Activated CD4-positive, alpha-beta T cell treated with anti-CD3 and anti-CD28 coated beads, Interleukin-2, amount 10 ng/mL, durations not matched to agents 24 days and 14 days (primary cell): ENCODE measurements at regions not wholly inside any gene's neighbourhood (a gene's known extent, or its start where the extent isn't known, plus 50 kb on each side); places are given as distances from the start of the nearest gene placed in this dataset.

Experiments
- DNase-seq: peaks from one replicate; pipeline ENCODE4 v3.0.0; 2022
- H3K27ac Mint-ChIP-seq: one replicate; pipeline ENCODE4 v1.8.0; 2022; ENCODE audit warnings: mild to moderate bottlenecking, mixed read lengths
- H3K27me3 Mint-ChIP-seq: one replicate; pipeline ENCODE4 v1.8.0; 2022; ENCODE audit warnings: mixed read lengths
- H3K36me3 Mint-ChIP-seq: one replicate; pipeline ENCODE4 v1.8.0; 2022; ENCODE audit warnings: low read depth, mild to moderate bottlenecking, mixed read lengths
- H3K4me1 Mint-ChIP-seq: one replicate; pipeline ENCODE4 v1.8.0; 2021; ENCODE audit warnings: mixed read lengths
- H3K4me3 Mint-ChIP-seq: one replicate; pipeline ENCODE4 v1.8.0; 2022; ENCODE audit warnings: mild to moderate bottlenecking, moderate library complexity, mixed read lengths
- H3K9me3 Mint-ChIP-seq: one replicate; pipeline ENCODE4 v1.8.0; 2021; ENCODE audit warnings: mixed read lengths
- intact Hi-C: fragments of 100-400 bp; cut with micrococcal nuclease; formaldehyde crosslinking; loops from one replicate; pipeline ENCODE4 v1.15.1; 2023

- no peak overlapping the region for H3K27ac Mint-ChIP-seq
- H3K27me3 Mint-ChIP-seq = no peaks in the 10 kb centered on the region
- no peak for DNase-seq
- no peaks in the 10 kb centered on the region for H3K4me1 Mint-ChIP-seq
- no peak overlapping the region for H3K4me3 Mint-ChIP-seq
- no peaks in the 10 kb centered on the region for H3K36me3 Mint-ChIP-seq
- intact Hi-C loops = no loop called here
- no peaks in the 10 kb centered on the region for H3K9me3 Mint-ChIP-seq
Measured at GRCh38 chr11:96647621-96648020, 257.8 kb downstream of the JRKL start.

GRCh38 chr11:96648991-96649390, 259.2 kb downstream of the JRKL start:
- intact Hi-C loops = no loop called here
- no peaks in the 10 kb centered on the region for H3K36me3 Mint-ChIP-seq
- H3K9me3 Mint-ChIP-seq = no peaks in the 10 kb centered on the region
- H3K27me3 Mint-ChIP-seq = no peaks in the 10 kb centered on the region
- no peak overlapping the region for H3K4me3 Mint-ChIP-seq
- H3K4me1 Mint-ChIP-seq = no peaks in the 10 kb centered on the region
- no peak for DNase-seq
- no peak overlapping the region for H3K27ac Mint-ChIP-seq

GRCh38 chr11:96652516-96652915, 262.7 kb downstream of the JRKL start:
- intact Hi-C loops = no loop called here
- no peak for DNase-seq
- H3K4me3 Mint-ChIP-seq = no peak overlapping the region
- no peaks in the 10 kb centered on the region for H3K27me3 Mint-ChIP-seq
- no peaks in the 10 kb centered on the region for H3K9me3 Mint-ChIP-seq
- no peaks in the 10 kb centered on the region for H3K36me3 Mint-ChIP-seq
- no peak overlapping the region for H3K27ac Mint-ChIP-seq
- no peaks in the 10 kb centered on the region for H3K4me1 Mint-ChIP-seq

- Mint-ChIP-seq H3K27me3 (no peaks in the 10 kb centered on the region), H3K27ac (no peak overlapping the region), H3K4me3 (no peak overlapping the region), H3K9me3 (no peaks in the 10 kb centered on the region), H3K36me3 (no peaks in the 10 kb centered on the region), H3K4me1 (no peaks in the 10 kb centered on the region)
- no peak for DNase-seq
- intact Hi-C loops = no loop called here
Measured at GRCh38 chr11:96655474-96655873, 265.7 kb downstream of the JRKL start.

GRCh38 chr11:96658436-96658835, 268.6 kb downstream of the JRKL start:
- H3K27ac Mint-ChIP-seq = no peak overlapping the region
- no peaks in the 10 kb centered on the region for H3K9me3 Mint-ChIP-seq
- no peak for DNase-seq
- no peak overlapping the region for H3K4me3 Mint-ChIP-seq
- H3K36me3 Mint-ChIP-seq = no peaks in the 10 kb centered on the region
- no peaks in the 10 kb centered on the region for H3K4me1 Mint-ChIP-seq
- H3K27me3 Mint-ChIP-seq = no peaks in the 10 kb centered on the region
- intact Hi-C loops = no loop called here

- H3K4me3 Mint-ChIP-seq = no peak overlapping the region
- H3K27ac Mint-ChIP-seq = no peak overlapping the region
- H3K4me1 Mint-ChIP-seq = no peaks in the 10 kb centered on the region
- no peaks in the 10 kb centered on the region for H3K9me3 Mint-ChIP-seq
- no peaks in the 10 kb centered on the region for H3K27me3 Mint-ChIP-seq
- intact Hi-C loops = no loop called here
- DNase-seq = no peak
- no peaks in the 10 kb centered on the region for H3K36me3 Mint-ChIP-seq
Measured at GRCh38 chr11:96664110-96664509, 274.3 kb downstream of the JRKL start.

- H3K36me3 Mint-ChIP-seq = no peaks in the 10 kb centered on the region
Measured at GRCh38 chr11:96680211-96681018, 290.6 kb downstream of the JRKL start.

GRCh38 chr11:96681019-96681716, 291.4 kb downstream of the JRKL start:
- no peak overlapping the region for H3K27ac Mint-ChIP-seq
- no peaks in the 10 kb centered on the region for H3K4me1 Mint-ChIP-seq
- no peaks in the 10 kb centered on the region for H3K36me3 Mint-ChIP-seq
- no peaks in the 10 kb centered on the region for H3K9me3 Mint-ChIP-seq
- DNase-seq = no peak
- no peak overlapping the region for H3K4me3 Mint-ChIP-seq
- intact Hi-C loops = no loop called here
- H3K27me3 Mint-ChIP-seq = no peaks in the 10 kb centered on the region

More at GRCh38 chr11:96680211-96681018, 290.6 kb downstream of the JRKL start:
- no peak overlapping the region for H3K4me3 Mint-ChIP-seq
- no peaks in the 10 kb centered on the region for H3K27me3 Mint-ChIP-seq
- H3K4me1 Mint-ChIP-seq = no peaks in the 10 kb centered on the region
- no peak for DNase-seq
- H3K9me3 Mint-ChIP-seq = no peaks in the 10 kb centered on the region
- no peak overlapping the region for H3K27ac Mint-ChIP-seq
- intact Hi-C loops = no loop called here

- no peaks in the 10 kb centered on the region for H3K27me3 Mint-ChIP-seq
- H3K4me3 Mint-ChIP-seq = no peak overlapping the region
- intact Hi-C loops = no loop called here
- H3K4me1 Mint-ChIP-seq = no peaks in the 10 kb centered on the region
- H3K9me3 Mint-ChIP-seq = no peaks in the 10 kb centered on the region
- H3K27ac Mint-ChIP-seq = no peak overlapping the region
- no peaks in the 10 kb centered on the region for H3K36me3 Mint-ChIP-seq
- DNase-seq = no peak
Measured at GRCh38 chr11:96694338-96694737, 304.5 kb downstream of the JRKL start.

GRCh38 chr11:96696731-96697130, 306.9 kb downstream of the JRKL start:
- no peak for DNase-seq
- no peaks in the 10 kb centered on the region for H3K4me1 Mint-ChIP-seq
- H3K36me3 Mint-ChIP-seq = no peaks in the 10 kb centered on the region
- H3K27ac Mint-ChIP-seq = no peak overlapping the region
- H3K27me3 Mint-ChIP-seq = no peaks in the 10 kb centered on the region
- H3K9me3 Mint-ChIP-seq = no peaks in the 10 kb centered on the region
- intact Hi-C loops = no loop called here
- H3K4me3 Mint-ChIP-seq = no peak overlapping the region

- Mint-ChIP-seq H3K4me3 (no peak overlapping the region), H3K9me3 (no peaks in the 10 kb centered on the region), H3K36me3 (no peaks in the 10 kb centered on the region), H3K27ac (no peak overlapping the region), H3K27me3 (no peaks in the 10 kb centered on the region), H3K4me1 (no peaks in the 10 kb centered on the region)
- intact Hi-C loops = no loop called here
- no peak for DNase-seq
Measured at GRCh38 chr11:96697466-96697865, 307.7 kb downstream of the JRKL start.

GRCh38 chr11:96704847-96705246, 315.0 kb downstream of the JRKL start:
- no peak overlapping the region for H3K27ac Mint-ChIP-seq
- intact Hi-C loops = no loop called here

GRCh38 chr11:96706761-96707160, 316.9 kb downstream of the JRKL start:
- Mint-ChIP-seq H3K4me1 (no peaks in the 10 kb centered on the region), H3K36me3 (no peaks in the 10 kb centered on the region), H3K27me3 (no peaks in the 10 kb centered on the region), H3K9me3 (no peaks in the 10 kb centered on the region), H3K4me3 (no peak overlapping the region), H3K27ac (no peak overlapping the region)
- intact Hi-C loops = no loop called here
- no peak for DNase-seq

More at GRCh38 chr11:96704847-96705246, 315.0 kb downstream of the JRKL start:
- Mint-ChIP-seq H3K9me3 (no peaks in the 10 kb centered on the region), H3K4me3 (no peak overlapping the region), H3K27me3 (no peaks in the 10 kb centered on the region), H3K36me3 (no peaks in the 10 kb centered on the region), H3K4me1 (no peaks in the 10 kb centered on the region)
- no peak for DNase-seq

GRCh38 chr11:96707273-96707672, 317.5 kb downstream of the JRKL start:
- Mint-ChIP-seq H3K36me3 (no peaks in the 10 kb centered on the region), H3K4me3 (no peak overlapping the region), H3K9me3 (no peaks in the 10 kb centered on the region), H3K27me3 (no peaks in the 10 kb centered on the region), H3K27ac (no peak overlapping the region), H3K4me1 (no peaks in the 10 kb centered on the region)
- intact Hi-C loops = no loop called here
- no peak for DNase-seq
